Kidney capillary endothelial cell (primary cell): ENCODE measurements at regions not wholly inside any gene's neighbourhood (a gene's known extent, or its start where the extent isn't known, plus 50 kb on each side); places are given as distances from the start of the nearest gene placed in this dataset.

ENCODE experiments used
- DNase-seq: peaks from one replicate; pipeline ENCODE4 v3.0.0-alpha.2; 2018; ENCODE audit warnings: low spot score

DNA sequence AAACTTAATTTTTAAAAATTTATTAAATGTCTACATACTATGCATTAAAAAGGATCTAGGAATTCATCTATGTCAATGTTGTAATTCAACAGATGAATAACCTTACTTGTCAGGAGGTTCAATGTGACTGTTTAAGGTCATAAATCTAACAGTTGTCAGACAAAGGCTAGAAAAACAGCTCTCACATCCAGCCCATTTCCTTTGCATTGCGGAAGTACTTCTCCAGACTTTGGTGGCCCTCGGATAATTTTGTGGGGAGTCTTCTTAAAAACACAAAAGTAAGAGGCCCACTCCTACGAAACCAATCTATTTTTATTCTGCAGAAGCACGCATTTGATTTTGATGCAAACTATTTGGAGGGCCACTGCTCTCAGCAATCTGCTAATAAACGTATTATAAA lies 122.6 kb upstream of the CHRM3 start:
- no peak for DNase-seq

DNA sequence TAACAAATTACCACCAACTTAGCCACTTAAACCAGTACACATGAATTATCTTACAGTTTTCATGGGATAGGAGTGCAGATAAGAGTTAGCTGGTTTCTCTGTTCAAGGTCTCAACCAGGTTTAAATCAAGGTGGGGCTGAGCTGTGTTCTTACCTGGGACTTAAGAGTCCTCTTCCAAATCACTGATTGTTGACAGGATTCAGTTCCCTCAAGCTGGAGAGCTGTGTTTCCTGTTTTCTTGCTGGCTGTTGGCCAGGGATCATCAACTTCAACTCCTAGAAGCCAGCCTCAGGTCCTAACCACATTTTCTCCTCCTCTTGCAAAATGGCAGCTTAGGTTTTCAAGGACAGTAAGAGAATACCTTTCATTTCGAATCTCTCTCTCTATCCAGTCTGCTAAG lies 123.8 kb upstream of the CHRM3 start:
- no peak for DNase-seq

DNA sequence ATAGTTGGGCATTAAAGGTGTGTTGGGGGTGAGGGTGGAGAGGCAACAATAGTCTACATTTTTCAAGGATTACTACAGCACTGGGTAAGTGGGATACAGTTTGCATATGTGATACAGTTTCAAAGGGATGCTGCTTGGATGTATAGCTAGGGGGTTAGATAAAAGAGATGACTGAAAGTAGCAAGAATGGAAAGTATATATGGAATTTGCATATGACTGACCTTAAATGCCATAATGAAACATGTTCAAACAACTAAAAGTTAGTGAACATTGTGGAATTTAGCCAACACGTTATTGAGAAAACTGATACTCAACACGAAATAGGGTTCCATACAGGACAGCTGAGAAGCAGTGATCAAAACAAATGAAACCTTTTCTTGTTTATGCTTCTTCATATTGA lies 124.8 kb upstream of the CHRM3 start:
- DNase-seq, result no peak

DNA sequence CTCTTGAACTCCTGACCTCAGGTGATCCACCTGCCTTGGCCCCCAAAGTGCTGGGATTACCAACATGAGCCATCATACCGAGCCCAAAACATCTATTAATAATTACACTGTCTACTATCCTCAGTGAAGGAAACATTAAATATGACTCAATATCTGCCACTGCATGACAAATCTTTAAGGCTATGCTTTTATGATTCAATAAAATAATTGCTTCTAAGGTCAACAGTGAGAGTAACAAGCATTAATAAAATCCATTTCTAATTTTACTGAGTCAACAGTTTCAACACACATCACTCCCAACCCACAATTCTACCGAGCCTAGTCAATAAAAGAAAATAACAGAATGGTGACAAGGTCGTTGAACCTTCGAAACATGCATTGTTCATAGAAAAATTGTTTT lies 125.5 kb upstream of the CHRM3 start:
- no peak for DNase-seq

DNA sequence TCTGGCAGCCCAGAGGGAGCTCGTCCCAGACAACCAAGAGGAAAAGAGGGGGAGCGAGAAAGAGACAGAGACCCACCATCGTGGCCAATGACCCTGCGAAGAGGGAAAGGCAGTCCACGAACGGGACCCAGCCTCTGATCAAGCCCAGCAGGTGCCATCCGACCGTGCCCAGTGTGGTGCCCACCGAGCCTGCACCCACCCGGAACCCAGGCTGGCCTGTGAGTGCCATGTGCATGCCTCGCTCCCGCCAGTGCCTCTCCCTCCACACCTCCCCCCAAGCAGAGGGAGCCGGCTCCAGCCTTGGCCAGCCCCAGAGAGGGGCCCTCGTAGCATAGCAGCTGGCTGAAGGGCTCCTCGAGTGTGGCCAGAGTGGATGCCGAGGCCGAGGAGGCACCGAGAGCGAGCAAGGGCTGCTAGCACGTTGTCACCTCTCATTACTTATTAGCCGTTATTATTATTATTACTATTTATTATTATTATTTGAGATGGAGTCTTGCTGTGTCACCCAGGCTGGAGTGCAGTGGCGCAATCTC lies 130.7 kb upstream of the CHRM3 start:
- no peak for DNase-seq

DNA sequence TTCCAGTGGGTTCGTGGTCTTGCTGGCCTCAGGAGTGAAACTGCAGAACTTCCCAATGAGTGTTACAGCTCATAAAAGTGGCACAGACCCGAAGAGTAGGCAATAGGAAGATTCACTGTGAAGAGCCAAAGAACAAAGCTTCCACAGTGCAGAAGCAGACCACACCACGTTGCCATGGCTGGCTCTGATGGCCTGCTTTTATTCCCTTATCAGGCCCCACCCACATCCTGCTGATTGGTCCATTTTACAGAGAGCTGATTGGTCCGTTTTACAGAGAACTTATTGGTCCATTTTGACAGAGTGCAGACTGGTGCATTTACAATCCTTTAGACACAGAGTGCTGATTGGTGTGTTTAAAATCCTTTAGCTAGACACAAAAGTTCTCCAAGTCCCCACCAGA lies 131.4 kb upstream of the CHRM3 start:
- no peak for DNase-seq

DNA sequence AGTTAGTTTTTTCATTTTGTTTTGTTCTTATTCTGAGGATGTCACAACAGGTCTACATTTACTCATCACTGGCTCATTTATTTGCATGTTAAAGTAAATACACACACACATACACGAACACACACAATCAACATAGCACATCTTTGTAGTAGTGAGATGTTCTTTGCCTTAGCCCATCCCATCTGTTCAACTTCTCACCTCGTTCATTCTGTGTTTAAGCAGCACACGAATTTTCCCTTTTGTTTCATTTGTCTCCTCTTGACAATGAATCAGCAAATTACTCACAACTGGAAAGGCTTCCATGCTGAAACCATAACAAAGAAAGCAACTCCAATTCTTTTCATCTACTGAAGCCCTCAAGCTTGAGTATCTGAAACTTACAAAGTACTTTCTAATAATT lies 133.3 kb upstream of the CHRM3 start:
- no peak for DNase-seq

DNA sequence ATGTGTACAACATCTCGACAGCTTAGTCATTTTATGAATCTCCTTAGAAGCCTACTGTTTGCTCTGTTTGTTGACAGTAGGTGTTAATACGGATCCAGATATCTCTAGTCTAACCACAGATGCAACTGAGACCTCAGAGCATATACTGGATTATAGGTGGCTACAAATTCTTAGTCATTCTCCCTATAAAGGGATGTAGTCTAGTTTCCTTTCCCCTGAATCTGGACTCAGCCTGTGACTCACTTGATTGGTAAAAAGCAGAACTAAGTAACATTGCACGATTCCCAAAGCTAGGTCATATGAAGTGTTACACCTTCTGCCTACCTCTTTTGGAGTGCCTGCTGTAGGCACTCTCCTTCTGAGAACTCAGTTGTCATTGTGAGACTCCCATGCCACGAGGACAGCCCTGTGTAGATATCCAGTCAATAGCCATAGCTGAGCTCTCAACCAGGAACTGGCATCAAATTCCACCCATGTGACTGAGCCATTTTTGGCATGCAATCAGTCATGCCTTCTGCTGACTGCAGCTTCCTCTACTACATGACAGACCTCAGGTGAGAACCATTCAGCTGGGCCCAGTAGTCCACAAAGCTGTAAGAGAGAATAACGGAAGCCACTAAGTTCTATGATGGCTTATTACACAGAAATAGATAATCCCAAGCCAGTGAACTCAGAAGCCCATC lies 135.9 kb upstream of the CHRM3 start:
- no peak for DNase-seq

DNA sequence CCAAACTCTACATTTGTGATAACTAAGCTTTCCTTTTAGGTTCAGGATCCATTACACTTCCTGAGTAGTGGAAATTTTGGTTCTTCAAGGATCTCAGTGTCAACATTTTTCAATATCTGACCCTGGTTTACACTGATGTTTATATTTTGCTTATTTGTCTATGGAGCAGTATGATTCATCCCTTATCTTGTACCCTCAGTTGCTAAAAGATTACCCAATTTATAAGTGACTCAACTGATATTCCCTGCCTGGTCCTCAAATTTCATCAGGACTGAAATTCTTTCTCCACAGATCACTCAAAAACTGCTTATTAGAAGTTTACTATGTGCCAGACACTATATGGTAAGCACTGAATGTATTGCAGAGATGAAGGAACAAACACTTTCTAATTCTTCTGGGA lies 139.1 kb upstream of the CHRM3 start:
- DNase-seq, result no peak

DNA sequence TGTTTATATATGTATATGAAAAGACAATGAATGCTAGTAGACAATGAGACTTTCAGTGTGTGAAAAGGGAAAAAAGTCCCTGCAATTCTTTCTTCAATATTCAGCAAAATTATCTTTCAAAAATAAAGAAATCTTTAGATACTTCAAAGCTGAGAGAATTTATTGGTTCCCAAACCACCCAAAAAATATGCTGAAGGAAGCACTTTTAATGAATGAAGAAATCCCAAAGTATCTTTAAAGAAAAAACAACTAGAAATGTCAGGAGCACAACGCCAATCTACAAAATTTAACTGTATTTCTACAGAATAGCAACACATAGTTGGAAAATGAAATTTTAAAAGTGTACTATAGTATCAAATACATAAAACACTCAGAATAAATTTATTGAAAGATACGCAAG lies 142.3 kb upstream of the CHRM3 start:
- no peak for DNase-seq

DNA sequence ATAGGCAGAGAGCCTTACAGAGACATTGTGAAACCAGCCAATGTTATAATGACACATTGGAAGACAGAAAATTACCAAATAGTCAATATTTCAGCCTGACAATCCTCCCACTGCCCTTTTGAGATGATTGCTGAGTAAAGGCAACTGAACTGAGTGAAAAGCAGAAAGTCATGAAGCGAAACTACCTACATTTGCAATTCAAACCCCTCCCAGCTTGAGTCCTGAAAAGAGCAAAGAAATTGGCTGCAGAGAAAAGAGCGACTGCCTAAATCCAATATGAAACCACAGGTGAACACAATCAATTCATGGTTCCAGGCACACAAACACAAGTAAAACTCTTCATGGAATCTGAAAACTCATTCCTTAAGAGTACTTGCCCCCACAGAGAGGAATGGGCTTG lies 143.4 kb upstream of the CHRM3 start:
- DNase-seq, result no peak

DNA sequence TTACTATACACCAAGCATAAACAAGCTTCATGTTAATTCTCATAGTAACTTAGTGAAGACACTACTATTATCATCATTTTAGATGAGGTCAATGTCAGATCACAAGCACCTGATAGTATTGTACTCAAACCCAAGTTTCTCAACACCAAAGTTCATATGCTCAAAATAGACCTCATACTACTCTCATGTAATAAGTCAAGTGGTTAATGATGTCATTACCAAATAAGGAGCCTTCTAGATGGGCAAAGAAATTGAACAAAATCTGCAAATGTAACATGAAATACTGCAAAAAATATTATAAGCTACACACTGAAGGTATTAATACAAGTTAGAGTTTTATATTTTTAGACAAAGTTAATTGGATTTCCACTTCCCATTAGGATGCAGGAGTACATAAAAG lies 144.0 kb upstream of the CHRM3 start:
- DNase-seq, result no peak

DNA sequence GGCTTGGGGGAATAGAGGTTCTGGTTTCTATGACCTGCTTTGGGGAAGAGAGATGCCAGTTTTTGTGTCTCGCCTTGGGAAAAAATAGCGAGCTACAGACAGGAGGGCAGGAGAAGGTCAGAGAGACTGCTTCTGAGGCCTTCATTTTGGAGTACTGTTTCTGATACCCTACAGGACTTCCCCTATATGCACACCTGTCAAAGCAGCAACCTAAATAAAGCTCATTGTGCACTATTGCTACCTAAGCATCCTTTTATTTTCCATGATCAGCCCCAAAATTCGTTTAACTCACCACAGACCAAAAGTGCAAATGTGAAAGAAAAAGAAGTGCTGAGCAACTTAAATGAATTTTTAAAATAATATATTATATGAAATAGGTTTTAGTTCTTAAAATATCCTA lies 145.6 kb upstream of the CHRM3 start:
- no peak for DNase-seq

DNA sequence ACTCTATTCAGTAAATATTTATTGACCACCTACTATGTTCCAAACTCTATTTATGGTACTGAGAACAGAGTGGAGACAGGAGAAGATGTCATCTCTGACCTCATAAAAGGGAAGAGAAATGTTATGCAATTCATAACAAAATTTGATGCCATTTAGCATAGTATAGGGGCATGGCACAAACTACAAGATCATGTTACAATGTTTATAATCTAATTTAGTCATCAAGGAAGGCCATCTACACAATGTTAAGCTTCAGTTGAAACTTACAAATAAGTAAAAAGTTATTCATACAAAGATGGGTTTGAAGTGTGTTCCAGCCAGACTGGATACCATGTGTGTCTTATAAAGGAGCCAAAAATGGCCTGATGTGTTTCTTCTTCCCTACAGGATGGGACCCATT lies 146.8 kb upstream of the CHRM3 start:
- no peak for DNase-seq

DNA sequence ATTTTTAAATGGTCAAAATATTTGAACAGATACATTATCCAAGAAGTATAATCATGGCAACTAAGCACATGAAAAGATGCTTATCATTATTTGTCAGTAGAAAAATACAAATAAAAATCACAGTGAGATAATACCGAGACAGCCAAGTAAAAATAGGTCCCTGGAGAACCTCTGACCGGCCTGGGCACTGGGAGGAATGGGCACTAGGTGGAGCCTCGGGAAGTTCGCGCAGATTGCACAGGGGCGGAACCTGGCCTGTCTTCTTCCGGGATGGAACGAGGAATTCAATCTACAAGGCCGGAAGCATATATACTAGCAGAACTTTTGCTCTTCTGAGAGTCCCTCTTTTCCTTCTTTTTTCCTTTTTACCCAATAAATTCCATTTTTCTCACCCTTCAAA lies 148.5 kb upstream of the CHRM3 start:
- no peak for DNase-seq

DNA sequence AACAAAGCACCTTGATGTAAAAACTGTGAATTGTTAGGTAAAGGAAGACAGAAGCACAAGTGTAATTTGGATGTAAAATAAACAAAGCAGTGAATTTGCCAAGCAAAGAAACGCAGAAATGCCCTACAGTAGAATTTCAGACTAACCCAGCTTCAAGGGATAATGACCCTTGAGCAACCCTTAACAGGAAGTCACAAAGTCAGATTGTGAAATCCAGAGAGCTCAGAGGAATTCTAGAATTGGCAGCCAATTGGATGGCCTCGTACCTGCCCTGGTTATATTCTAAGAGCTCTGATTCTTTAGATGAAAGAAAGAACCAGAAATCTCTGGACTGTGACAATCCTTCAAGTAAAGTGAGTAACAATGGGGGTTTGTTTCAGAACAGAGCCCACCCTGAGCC lies 152.7 kb upstream of the CHRM3 start:
- no peak for DNase-seq

DNA sequence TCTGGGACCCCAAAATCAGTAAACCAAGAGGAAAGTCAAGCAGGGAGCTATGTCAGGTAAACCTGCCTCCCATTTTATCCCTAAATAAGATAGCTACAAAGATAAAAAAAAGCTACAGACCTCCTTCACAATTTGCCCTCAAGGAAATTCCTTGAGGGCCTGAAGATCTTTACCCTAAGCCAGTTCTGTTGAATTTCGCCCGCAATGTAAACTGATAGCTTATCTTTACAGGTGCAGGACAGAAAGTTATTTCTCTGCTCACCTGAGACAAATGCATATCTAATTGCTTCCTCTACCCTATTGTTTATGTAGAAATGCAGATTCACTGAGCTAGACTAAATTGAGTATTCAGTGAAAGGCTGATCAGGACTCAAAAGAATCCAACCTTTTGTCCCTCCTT lies 153.4 kb upstream of the CHRM3 start:
- DNase-seq, result no peak

DNA sequence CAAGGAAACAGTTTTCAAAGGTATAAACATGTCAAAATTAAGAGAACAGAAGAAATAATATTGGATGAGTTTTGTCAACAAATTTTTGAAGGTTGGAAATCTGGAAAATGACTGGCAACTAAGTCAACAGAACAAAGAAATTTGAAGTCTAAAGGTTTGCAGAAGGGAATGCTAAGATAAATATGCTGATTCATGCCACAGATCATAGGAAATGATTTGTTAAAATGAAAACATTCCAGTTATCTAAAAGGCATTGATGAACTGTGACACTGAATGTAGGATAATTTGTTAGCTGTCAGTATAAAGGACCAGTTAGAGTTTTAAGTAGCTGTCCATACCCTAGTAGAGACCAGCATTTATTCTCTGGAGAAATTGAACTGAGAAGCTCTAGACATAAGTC lies 157.9 kb upstream of the CHRM3 start:
- no peak for DNase-seq

DNA sequence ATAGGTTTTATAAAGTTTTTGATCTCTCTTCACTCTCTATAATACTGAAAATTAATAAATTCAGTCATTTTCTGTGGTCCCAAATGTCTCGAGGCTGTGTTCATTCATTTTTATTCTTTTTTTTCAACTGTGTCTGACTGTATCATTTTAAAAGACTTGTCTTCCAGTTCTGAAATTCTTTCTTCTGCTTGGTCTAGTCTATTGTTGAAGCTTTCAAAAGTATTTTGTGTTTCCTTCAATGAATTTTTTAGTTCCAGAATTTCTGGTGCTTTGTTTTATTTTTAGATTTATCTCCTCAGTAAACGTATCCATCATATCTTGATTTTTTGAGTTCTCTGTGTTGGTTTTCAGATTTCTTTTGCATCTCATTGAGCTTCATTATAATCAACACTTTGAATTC lies 161.0 kb upstream of the CHRM3 start:
- DNase-seq, result no peak

DNA sequence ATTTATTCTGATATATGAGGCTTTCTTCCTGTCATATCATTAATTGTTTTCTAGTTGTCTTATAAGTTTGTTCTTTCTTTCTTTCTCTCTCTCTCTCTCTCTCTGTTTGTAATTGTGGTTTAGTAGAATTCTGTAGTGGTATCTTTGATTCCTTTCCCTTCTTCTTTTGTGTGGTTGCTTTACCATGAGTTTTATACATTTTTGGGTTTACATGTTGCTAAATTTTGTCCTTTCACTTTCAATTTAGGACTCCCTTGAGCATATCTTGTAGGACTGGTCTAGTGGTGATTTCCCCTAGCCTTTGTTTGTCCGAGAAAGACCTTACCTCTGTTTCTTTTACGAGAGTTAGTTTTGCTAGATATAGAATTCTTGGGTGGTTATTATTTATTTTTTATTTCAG lies 162.3 kb upstream of the CHRM3 start:
- no peak for DNase-seq

DNA sequence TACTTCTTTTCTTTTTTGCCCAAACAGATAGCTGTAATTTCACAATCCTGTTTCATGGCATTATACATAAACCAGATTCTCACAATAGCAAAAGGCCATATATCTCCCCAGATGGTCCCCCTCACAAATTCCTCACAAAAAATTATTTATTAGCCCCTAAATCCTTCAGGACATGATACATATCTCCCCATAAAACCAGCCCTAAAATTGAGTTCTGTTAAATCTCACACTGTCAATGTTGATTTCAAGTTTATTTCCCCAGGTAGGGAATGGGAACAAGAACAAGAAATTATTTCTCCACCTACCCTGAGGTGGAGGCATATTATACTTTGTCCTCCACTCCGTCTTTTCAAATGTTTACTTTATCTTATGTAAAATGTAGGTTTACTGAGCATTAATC lies 163.4 kb upstream of the CHRM3 start:
- no peak for DNase-seq

DNA sequence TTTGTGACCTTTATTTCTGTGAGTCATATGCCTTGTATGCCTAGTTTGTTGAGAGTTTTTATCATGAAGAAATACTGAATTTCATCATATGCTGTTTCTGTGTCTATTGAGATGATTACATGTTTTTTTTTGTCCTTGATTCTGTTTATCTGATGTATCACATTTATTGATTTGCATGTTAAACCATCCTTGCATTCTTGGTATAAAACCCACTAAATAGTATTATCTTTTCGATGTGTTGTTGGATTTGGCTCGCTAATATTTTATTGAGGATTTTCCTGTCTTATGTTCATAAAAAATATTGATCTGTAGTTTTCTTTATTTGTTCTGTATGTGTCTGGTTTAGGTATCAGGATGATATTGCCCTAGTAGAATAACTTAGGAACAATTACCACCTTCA lies 164.7 kb upstream of the CHRM3 start:
- DNase-seq, result no peak

DNA sequence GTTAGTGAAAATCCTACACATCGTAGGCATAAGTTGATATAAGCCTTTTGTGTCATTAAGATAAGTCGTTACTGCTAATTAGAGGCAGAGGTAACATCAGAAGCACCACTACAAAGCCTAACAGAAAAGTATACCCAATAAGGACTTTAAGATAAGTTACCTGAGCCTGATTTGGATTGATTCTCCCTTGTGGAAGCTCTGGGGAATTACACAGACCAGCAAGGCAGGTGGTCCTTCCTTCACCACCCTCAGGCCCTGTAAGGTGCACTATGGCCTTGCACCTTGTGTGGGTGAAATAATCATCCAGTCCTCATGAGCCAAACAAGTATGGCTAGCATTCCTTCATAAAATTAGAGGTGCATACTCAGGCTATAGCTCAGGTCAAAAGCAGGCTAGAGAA lies 166.7 kb upstream of the CHRM3 start:
- DNase-seq, result no peak

DNA sequence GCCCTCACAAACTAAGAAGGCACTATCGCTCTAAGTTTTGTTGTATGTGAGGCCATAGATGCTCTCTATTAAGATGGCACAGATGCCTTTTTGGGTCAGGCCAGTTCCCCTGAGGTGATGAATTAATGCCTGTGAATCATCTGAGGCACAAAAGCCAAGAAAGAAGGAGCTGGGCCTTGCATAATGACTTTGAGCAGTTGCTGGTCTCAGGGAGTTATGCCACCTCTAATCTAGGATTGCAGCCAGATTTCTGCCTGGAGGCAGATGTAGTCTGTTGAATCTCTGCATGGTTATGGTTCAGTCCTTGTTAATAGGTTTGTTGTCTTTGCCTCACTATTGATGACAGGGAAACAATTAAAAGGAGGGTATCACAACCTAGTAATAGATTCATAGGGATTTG lies 168.1 kb upstream of the CHRM3 start:
- DNase-seq, result no peak

DNA sequence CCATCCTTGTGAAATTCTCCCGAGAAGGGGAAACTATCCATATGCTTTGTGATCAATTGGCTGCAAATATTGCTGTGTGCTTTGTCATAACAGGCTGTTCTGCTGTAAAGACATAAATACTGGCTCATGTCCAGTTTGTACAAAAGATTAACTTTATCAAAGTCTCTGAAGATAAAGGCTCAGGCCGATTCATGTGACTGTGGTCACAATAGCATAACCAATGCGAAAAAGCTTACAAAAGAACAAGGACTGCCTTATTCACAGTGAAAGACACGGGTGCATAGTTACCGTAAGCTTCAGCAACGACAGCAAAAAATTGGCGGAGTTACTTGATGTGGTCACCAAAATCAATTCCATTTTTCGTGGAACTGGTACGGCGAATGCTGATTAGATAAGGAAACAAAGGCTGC lies 173.6 kb upstream of the CHRM3 start:
- no peak for DNase-seq
